Suppressor macrophage treated with lipopolysaccharide for 1 hour (primary cell): ENCODE measurements at regions not wholly inside any gene's neighbourhood (a gene's known extent, or its start where the extent isn't known, plus 50 kb on each side); places are given as distances from the start of the nearest gene placed in this dataset.
"Not testable (repeated sequence)": the region's sequence is repeated elsewhere in the genome, so short reads cannot be mapped to it uniquely, and the experiment has no call there.

Experiments
- DNase-seq, 3 donors: peaks; one replicate each; pipeline ENCODE4 v3.0.0-alpha.2; 2020 to 2022

DNA sequence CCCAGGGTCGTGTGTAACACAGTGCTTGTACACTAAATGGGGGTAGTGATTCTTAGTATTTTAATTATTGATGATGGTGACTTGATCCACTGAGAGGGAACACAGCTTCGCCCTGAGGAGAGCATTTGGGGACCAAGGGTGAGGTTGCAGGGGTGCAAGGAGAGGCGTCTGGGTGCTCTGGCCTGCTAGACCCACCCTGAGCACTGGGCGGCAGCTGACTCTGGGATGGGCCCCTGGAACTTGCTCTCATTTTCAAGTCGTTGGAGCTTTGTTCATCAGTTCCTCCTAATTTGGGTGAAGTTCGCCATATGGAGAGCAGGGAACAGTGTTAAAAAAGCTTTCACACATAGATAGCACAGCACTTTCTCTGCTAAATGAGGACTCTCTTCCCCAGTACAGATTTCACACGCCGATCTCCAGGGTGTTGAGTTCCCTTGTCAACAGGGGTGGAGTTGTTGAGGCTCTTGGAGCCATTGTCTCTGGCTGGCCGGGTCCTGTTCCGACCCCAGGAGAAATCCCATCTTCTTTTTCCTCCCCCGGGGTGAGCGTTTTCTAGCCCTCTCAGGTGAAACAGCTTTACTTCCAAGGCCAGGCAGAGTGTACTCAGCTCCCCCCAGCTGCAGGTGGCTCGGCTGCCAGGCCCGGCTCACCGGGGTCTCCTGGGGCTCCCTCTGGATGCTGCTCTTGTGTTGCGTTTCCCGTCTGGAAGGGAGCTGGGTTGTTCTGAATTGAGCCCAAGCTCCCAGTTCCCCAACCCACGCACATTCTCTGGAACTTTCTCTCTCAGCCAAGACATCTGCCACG lies 367.4 kb downstream of the RPS6KC1 start:
- DNase-seq: no peak

DNA sequence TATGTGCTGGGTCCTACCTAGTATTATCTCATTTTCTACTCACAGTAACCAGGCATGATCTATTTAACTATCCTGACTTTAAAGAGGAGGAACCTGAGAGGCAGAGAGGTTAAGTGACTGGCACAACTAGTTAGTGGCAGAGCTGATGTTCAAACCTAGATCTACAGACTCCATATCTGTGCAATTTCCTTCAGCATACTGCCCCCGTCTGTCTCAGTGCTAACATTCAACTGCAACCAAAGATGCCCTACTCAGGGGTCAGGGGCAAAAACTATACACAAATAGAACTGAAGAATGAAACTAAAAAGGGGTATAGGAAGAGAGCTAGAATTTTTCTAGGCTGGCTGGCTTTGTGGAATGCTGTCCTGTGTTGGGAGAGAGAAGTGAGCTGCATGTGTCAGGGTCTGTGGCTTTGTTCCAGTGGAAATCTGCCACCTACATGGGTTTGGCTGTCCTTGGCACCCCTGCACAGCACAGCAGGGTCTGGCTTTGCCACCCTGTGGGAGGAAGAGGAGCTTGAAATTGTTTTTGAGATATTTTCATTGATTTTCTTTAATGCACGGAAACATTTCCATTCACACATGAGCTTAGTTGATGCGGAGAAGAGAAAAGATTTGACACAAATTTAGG lies 368.5 kb downstream of the RPS6KC1 start:
- DNase-seq: no peak

DNA sequence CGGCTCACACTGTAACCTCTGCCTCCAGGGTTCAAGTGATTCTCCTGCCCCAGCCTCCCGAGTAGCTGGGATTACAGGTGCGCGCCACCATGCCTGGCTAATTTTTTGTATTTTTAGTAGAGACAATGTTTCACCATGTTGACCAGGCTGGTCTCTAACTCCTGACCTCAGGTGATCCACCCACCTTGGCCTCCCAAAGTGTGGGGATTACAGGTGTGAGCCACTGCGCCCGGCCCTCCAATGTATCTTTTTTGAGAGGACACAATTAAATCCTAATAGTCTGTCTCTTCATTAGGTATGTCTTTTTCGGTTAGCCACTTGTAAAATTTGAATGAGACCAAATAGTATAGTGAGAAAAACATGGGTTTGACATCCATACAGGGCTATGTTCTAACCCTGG lies 370.1 kb downstream of the RPS6KC1 start:
- not testable (repeated sequence) for DNase-seq

DNA sequence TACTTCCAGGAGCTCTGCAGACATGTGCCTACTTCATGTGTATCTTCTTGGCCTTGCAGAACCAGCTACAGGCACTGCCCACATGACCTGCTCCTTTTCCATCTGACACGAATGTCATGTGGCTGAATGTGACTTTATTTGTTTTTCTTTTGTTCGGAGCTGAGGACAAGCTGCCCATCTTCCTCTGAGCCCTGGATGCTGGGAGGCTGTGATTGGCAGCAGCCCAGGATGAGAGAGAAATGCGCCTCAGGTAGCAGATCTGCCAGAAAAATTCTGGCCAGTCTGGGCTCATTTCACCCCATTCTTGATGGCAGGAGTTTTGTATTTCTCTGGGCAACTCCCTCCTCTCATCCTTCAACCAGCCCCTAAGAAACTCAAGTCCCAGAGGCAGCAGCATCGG lies 372.0 kb downstream of the RPS6KC1 start:
- DNase-seq: no peak

DNA sequence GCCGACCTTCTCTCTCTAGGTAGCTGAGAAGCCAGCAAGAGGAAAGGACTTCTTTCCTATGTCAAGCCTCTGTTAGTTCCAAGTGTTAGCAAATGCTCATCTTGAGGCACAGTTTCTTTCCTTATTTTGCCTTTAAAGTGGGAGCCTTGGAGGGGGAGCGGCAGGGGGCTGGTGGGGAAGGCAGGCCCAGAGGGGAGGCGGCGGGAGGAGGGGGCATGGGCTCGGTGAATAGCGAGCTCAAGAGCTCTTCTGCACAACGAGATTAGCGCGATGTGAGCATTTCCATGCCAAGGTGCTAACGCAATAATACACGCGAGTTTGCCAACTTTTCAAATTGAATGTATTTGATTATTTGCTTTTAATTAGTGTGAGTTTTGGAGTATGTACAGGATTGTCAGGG lies 372.6 kb downstream of the RPS6KC1 start:
- DNase-seq: no peak

DNA sequence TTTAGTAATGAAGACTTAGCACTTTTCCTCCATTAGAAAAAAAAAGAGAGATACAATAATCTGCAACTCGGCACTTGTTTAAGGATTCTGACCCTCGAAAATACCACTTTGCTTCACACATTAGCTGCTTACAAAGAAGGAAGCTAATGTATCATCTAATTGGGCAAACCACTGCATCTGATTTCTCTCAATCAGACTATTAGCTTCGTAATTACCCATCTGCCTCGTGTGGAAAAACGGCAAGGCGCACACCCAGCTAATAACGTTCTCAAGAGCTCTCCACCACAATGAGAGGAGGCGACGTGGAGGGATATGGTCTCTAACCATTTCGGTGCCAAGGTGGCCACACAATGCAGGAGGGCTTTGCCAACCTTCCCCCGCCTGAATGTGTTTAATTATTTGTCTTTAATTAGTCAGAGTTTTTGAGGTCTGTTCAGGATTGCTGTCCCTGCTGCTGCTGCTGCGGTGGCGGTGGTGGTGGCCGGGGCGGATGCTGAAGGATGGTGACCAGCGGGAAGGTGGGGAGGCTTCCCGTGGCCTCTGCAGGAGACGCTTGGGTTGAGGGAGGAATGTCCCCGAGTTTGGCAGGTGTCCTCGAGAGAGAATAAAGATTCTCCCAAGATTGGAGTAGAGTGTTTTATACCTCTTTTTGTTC lies 374.5 kb downstream of the RPS6KC1 start:
- DNase-seq: no peak

DNA sequence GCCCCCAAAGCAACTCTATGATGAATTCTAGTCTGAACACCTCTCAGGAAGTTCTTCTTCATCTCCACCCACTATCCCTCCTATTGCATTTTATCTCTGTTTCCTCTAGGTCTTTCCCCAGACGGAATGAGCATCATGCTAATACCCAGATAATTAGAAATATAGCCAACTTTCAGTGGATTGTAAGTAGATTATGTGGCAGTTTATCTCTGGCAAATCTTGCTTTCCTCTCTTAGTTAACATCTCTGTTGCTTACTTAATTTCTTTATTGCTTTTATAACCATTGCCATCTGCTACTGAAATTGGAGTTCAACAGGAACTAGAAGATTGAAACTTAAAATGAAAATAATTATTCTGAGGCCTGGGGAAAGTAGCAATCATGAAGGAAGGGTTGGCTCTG lies 378.6 kb downstream of the RPS6KC1 start:
- no peak for DNase-seq

DNA sequence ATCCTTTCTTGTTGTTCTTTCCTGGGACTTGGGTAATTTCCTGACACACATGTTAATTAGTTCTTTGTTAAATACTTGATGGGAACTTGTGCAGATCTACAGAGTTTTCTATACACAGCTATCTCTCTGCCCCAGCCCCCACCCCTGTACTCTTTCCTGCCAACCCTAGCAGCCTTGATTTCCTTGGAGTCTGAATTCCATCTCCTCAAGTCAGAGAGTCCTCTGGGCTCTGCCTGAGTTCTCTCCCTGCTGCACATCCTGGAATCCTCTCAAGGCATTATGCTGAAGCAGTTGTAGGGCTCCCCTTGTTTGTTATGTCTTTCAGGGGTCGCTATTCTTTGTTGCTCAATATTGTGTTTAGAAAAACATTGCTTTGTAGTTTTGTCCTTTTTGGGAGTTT lies 384.7 kb downstream of the RPS6KC1 start:
- no peak for DNase-seq

DNA sequence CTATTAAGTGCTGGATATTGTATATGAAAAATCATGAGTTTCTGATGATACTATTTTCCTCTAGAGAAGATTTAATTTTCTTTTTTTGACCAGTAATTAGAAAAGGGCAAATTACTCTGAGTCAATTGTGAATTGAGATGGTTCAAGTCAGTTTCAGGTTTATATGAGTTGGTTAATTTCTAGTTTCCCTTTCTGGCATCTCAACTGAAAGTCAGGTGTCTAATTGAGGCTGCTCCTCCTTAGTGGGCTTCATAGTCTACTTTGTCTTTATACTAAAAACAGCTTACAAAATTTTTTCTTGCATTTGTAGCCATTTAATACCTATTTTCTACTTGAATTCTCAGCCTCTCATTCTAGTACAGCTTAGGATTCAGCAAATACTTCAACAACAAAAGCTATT lies 387.3 kb downstream of the RPS6KC1 start:
- no peak for DNase-seq

DNA sequence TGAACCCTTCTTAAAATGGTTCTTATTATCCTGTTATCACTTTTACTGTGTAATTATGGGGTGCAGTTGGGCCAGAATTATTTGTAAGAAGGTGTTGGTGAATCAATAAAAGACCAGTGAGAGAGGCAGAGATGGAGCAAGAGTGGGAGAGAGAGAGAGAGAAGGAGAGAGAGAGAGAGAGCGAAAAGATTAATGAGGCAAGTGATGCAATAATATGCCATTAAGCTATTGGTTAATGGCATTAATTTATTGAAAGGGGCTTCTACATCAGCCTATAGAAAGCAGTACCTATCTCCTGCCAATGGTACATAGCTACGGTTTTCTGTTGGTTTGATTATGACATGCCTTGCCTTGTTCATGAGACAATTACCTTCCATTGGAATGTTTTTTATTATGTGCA lies 388.7 kb downstream of the RPS6KC1 start:
- DNase-seq: no peak

DNA sequence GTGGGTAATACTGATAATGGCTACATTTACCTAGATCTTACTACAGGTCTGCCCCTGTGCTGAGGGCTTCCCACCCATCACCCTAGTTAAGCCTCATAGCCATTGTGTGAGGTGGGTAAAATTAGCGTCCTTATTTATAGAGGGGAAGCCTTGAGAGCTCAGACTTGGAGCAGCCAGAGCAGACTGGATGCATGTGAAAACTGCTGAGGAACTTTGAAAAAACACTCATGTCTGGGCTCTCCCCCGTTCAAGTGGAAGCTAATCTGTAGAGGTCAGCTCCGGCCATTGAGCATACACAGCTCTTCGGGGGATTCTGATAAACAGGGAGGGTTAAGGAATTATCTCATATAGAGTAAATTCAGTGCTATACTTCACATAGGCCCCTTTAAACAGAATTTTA lies 389.7 kb downstream of the RPS6KC1 start:
- no peak for DNase-seq

DNA sequence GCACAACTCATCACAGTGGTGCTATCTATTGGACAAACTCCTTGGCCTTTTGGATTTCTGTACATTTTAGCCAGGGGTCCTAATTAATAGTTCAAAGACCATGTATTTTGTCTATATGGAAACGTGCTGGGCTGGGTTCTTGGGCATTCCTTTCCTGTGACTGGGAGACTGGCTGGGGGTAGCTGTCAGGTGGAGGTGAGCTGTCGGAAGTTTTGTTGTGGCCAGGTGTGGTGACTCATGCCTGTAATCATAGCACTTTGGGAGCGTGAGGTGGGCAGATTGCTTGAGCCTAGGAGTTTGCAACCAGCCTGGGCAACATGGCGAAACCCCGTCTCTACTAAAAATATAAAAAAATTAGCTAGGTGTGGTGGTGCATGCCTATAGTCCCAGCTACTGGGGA lies 392.4 kb downstream of the RPS6KC1 start:
- no peak for DNase-seq

DNA sequence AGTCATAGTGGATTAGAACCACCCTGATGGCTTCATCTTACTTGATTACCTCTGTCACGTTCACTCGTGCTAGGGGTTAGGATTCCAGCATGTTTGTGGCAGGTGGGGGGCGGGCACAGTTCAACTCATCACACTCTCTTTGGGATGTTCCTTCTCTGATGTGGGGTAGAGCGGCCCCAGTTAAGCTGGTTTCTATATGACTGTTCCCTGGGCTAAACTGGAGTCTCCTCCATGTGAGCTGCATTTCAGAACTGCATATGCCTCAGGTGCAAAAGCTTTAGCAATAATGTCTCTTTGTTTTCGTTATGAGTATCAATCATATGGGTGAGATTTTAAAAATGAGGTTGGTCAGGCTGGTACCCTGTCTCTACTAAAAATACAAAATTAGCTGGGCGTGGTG lies 393.2 kb downstream of the RPS6KC1 start:
- no peak for DNase-seq

DNA sequence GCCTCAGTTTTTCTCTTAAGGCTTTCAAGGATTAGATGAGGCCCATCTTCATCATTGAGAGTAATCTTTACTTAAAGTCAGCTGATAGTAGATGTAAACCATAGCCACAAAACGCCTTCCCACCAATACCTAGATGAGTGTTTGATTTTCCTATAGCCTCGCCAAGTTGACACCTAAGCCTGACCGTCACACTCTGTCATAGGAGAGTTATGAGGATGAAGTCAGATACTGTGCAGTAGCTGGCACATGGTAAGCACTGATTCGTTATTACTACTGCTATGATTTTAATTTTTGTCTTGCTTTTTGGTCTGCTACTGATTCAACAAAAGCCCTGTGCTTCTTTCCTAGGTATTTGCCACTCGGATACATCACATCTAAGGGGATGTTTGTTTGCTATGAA lies 395.5 kb downstream of the RPS6KC1 start:
- no peak for DNase-seq

DNA sequence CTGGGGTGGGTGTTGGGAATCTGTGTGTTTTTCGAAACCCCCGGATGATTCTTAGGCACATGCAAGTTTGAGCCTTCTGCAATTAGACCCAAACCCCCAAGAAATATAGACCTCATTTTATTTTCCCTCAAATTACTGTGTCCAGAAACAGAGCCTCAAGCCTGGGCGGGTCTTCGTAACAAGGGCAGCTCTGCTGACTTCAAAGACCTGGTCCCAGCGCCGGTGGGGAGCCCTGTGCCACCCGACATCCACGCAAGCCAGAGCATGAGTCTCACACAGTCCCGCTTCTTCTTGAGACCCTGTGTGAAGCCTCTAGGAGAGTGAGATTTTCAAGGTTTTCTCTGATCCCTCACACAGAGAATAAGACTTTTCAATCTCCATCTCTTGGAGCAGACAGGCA lies 397.3 kb downstream of the RPS6KC1 start:
- no peak for DNase-seq

DNA sequence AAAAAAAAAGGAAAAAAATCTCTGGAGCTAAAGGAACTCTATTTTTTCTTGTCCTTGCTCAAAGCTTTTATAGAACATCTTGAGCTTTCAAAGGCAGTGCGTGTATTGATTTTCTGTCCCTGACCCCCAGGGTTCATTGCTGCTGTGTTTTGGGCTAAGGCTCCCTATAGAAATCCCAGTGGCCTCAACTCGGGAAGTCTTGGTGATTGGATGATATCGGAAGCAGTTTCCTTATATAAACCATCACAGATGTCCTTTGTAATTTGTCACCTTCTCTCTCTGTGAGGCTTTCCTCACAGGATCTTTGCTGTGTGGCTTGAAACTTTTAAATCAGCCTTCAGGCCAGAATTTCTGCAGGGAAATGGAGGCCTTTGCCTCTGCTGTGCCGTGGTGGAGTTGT lies 397.7 kb downstream of the RPS6KC1 start:
- no peak for DNase-seq

DNA sequence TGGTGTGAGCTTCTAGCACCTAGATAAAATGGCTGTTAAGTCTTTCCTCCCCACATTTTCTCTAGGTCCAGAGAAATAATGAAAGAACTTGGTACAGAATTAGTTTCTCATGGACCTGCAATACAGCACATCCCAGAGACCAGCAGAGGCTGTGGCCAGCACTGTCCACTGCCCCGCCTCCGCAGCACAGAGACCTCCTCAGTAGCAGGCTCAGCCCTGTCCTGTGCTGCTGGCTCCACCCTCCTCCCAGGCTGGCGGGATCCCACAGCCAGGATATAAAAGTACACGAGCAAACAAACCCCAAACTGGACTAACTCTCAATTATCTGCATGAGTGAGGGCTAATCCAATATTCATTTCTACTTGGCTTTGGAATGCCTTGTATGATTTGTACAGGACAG lies 401.5 kb downstream of the RPS6KC1 start:
- DNase-seq: no peak

DNA sequence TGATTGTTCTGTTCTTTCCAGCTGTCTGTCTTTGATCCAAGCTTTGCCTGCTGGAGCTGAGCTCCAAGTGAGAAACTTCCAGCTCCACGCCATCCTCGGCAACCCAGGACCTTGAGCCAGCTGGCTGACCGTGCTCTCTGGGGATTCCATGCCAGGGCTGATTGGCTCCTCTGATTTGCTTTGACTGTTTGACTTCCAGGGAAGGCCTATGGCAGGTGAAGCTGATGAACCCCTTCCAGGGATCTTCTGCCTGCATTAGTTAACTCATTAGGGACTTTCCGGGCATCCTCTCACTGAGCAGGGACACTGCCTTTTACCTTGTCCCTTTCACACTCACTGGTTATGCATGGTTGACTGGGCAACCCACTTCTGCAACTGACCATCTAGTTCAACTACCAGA lies 406.1 kb downstream of the RPS6KC1 start:
- DNase-seq: no peak

DNA sequence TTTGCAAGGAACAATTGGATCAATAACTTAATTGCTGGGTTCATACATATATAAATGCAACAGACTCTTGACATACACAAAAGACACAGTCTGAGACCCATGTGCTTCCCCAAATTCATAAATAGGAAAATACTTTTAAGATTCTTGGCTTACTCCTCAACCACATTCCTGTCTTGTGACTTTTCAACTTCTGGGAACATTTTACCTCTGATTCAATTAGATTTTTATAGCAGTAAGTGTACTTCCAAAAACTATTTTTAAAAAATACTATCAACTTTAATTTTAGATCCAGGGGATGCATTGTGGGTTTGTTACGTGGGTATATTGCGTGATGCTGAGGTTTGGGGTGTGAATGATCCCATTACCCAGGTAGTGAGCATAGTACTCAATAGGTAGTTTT lies 406.7 kb downstream of the RPS6KC1 start:
- no peak for DNase-seq

DNA sequence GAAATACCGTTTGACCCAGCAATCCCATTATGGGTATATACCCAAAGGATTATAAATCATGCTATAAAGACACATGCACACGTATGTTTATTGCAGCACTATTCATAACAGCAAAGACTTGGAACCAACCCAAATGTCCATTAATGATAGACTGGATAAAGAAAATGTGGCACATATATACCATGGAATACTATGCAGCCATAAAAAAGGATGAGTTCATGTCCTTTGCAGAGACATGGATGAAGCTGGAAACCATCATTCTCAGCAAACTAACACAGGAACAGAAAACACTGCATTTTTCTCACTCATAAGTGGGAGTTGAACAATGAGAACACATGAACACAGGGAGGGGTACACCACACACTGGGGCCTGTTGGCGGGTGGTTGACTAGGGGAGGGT lies 411.3 kb downstream of the RPS6KC1 start:
- DNase-seq: not testable (repeated sequence)

DNA sequence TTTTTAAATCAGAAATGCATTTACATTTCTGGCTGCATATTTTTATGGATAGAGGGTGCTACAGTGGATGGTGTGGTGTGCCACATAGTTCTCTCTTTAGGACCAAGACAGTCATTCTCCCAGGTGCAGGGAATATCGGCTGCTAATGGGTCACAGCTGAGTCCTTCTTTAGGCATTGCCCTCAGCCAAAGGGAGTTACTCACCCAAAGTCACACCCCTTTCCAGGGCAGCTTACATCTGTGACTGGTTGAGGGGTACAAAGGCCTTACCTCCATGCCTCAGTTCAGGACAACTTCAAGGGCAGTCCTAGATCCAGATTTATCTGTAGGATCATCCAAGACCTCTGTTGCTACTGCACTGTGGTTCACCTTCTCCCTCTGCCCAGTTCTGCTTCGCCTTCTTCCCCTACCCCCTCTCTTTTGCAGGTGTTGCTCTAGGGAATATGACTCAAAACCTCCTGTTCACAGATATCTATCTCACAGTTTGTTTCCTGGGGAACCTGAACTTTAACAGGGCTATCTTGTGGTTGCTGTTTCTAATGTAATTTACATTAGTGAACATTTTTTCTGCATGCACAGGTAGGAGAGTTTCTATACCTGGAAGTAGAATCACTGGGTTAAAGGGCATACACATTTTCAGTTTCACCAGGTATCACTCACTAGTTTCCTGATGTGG lies 413.9 kb downstream of the RPS6KC1 start:
- DNase-seq: no peak

DNA sequence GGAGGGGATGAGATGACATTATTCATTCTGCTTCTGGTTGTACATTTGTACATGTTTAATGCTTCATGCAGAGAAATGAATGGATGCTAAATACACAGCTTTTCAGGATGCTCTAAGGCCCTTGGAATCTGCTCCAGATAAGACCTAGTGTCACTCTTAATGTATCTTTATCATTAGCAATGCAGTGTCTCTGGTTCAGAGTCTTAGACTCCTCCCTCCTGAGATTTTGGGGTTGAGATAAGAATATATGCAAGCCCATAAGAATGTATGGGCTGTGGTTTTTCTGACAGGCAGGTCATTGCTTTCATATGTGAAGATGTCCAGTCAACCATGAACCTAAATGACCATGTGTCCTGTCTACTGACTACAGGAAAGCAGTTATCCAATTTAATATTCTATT lies 415.5 kb downstream of the RPS6KC1 start:
- DNase-seq: no peak

DNA sequence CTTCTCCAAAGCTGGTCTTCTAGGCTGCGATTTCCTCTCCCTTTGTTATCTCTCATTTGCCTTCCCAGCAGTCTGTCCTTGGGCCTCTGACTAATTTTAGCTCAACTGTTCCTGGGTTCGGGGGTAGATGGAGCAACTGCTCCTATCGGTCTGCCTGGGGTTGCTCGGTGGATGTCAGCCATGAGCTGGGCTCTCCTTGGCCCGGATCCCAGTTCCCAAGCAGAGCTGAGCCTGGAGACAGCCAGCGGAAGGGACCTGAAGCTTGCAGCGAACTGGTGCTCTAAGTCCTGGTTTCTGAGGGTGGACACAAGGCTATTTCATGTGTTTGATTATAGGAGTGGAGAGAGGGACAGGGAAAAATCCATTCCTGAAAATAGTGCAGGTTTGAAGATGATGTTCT lies 423.0 kb downstream of the RPS6KC1 start:
- DNase-seq: no peak

DNA sequence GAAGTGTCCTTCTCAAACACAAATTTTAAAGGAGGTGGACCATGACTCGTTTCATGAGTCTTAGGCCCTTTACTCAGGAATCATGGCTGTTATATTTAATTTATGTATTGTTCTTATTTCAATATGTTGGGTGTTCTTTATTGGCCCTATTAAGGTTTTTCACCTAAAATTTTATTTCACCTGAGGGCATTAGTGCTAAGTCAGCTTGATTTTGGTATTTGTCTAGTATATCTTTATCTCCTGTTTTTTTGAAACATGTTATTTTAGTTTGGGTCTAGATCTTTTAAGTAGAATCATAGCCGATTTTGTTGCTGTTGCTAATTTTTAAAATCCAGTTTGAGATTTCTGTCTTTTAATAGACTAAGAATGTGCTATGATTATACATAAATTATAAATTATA lies 430.4 kb downstream of the RPS6KC1 start:
- no peak for DNase-seq
